Neural cell (in vitro differentiated cells): ENCODE measurements at regions not wholly inside any gene's neighbourhood (a gene's known extent, or its start where the extent isn't known, plus 50 kb on each side); places are given as distances from the start of the nearest gene placed in this dataset.
"Not testable (repeated sequence)": the region's sequence is repeated elsewhere in the genome, so short reads cannot be mapped to it uniquely, and the experiment has no call there.

Experiments used
- H2AFZ ChIP-seq: fragments of 200-600, 300-800 bp; sonication (generic), shearing (Covaris generic); 2 replicates; pipeline ENCODE4 v1.6.0; 2014; ENCODE audit warnings: low read depth, mild to moderate bottlenecking, antibody characterized with exemption, low read length, moderate library complexity
- H3F3A ChIP-seq: fragments of 200-600 bp; shearing (Covaris generic); 2 replicates; pipeline ENCODE4 v1.6.1; 2016; ENCODE audit warnings: mild to moderate bottlenecking, moderate library complexity, mixed read lengths, antibody characterized with exemption, low read length; ENCODE audit not compliant: insufficient read depth, poor library complexity, severe bottlenecking
- H3K27ac ChIP-seq: fragments of 200-600, 300-800 bp; sonication (generic), shearing (Covaris generic); 2 replicates; pipeline ENCODE4 v1.5.1; 2014; ENCODE audit warnings: mild to moderate bottlenecking, low read length, moderate library complexity
- H3K27me3 ChIP-seq: fragments of 300-800, 200-600 bp; sonication (generic), shearing (Covaris generic); 2 replicates; pipeline ENCODE4 v1.6.0; 2014; ENCODE audit warnings: mild to moderate bottlenecking, low read depth, low read length, moderate library complexity; ENCODE audit not compliant: insufficient read depth
- H3K36me3 ChIP-seq: fragments of 300-800, 200-600 bp; sonication (generic), shearing (Covaris generic); 2 replicates; pipeline ENCODE4 v1.5.1; 2014; ENCODE audit warnings: mild to moderate bottlenecking, antibody characterized with exemption, low read length, moderate library complexity; ENCODE audit not compliant: insufficient read depth
- H3K4me2 ChIP-seq: fragments of 300-800, 200-600 bp; sonication (generic), shearing (Covaris generic); 2 replicates; pipeline ENCODE4 v1.6.0; 2014; ENCODE audit warnings: mild to moderate bottlenecking, low read length
- H3K4me3 ChIP-seq: fragments of 300-800, 200-600 bp; sonication (generic), shearing (Covaris generic); 2 replicates; pipeline ENCODE4 v1.5.1; 2014; ENCODE audit warnings: mild to moderate bottlenecking, low read length, moderate library complexity
- H3K79me2 ChIP-seq: fragments of 200-600 bp; shearing (Covaris generic); replicated peaks from 2 replicates; pipeline ENCODE4 v1.6.0; 2014; ENCODE audit warnings: mild to moderate bottlenecking, low read length, moderate library complexity; ENCODE audit not compliant: insufficient read depth
- H3K9ac ChIP-seq: fragments of 300-800, 200-600 bp; sonication (generic), shearing (Covaris generic); 2 replicates; pipeline ENCODE4 v1.6.1; 2016; ENCODE audit warnings: mild to moderate bottlenecking, low read length, mixed read lengths
- H3K9me2 ChIP-seq: fragments of 200-600 bp; shearing (Covaris generic); 2 replicates; pipeline ENCODE4 v1.6.1; 2016; ENCODE audit warnings: mild to moderate bottlenecking, low read length, mixed read lengths; ENCODE audit not compliant: insufficient read depth
- H3K9me3 ChIP-seq: fragments of 200-600, 300-800 bp; sonication (generic), shearing (Covaris generic); 2 replicates; pipeline ENCODE4 v1.6.1; 2016; ENCODE audit warnings: mild to moderate bottlenecking, mixed run types, low read length, moderate library complexity, mixed read lengths
- H4K20me1 ChIP-seq: fragments of 200-600 bp; shearing (Covaris generic); 2 replicates; pipeline ENCODE4 v1.6.1; 2016; ENCODE audit warnings: mild to moderate bottlenecking, mixed run types; ENCODE audit not compliant: insufficient read depth
- CTCF ChIP-seq: fragments of 450-650 bp; IDR thresholded peaks from 2 replicates; pipeline ENCODE4 v1.5.1; 2014; ENCODE audit warnings: antibody characterized with exemption, mild to moderate bottlenecking, moderate library complexity; ENCODE audit not compliant: poor library complexity, severe bottlenecking
- EP300 ChIP-seq: fragments of 450-650 bp; conservative IDR thresholded peaks from 2 replicates; pipeline ENCODE4 v1.6.1; 2014; ENCODE audit warnings: antibody characterized with exemption, mild to moderate bottlenecking, moderate library complexity; ENCODE audit not compliant: poor library complexity, severe bottlenecking
- EZH2 ChIP-seq: fragments of 200-600, 300-800 bp; shearing (Covaris generic), sonication (generic); IDR thresholded peaks from 2 replicates; pipeline ENCODE4 v1.6.1; 2014; ENCODE audit warnings: antibody characterized with exemption, low read length, borderline replicate concordance, mild to moderate bottlenecking; ENCODE audit not compliant: insufficient read depth, poor library complexity, severe bottlenecking
- MXI1 ChIP-seq: fragments of 450-650 bp; conservative IDR thresholded peaks from 2 replicates; pipeline ENCODE4 v1.6.1; 2014; ENCODE audit warnings: antibody characterized with exemption, mild to moderate bottlenecking; ENCODE audit not compliant: poor library complexity, severe bottlenecking
- POLR2AphosphoS5 ChIP-seq: IDR thresholded peaks from 2 replicates; pipeline ENCODE4 v1.6.1; 2012
- RAD21 ChIP-seq: fragments of 450-650 bp; conservative IDR thresholded peaks from 2 replicates; pipeline ENCODE4 v1.6.1; 2014; ENCODE audit warnings: antibody characterized with exemption, mild to moderate bottlenecking, moderate library complexity
- REST ChIP-seq: IDR thresholded peaks from 2 replicates; pipeline ENCODE4 v1.6.1; 2012; ENCODE audit warnings: borderline replicate concordance
- SMC3 ChIP-seq: fragments of 450-650 bp; conservative IDR thresholded peaks from 2 replicates; pipeline ENCODE4 v1.6.1; 2014; ENCODE audit warnings: antibody characterized with exemption, mild to moderate bottlenecking, moderate library complexity; ENCODE audit not compliant: poor library complexity
- TAF1 ChIP-seq: IDR thresholded peaks from 2 replicates; pipeline ENCODE4 v1.6.1; 2012; ENCODE audit warnings: low read depth

- Histone ChIP-seq H4K20me1 (no peaks in the 10 kb centered on the region), H3K36me3 (no peaks in the 10 kb centered on the region), H3K9ac (no peak overlapping the region), H3K9me2 (no peaks in the 10 kb centered on the region), H3K27me3 (no peaks in the 10 kb centered on the region), H3K4me2 (no peak overlapping the region), H3K79me2 (no peaks in the 10 kb centered on the region), H3K27ac (no peak overlapping the region), H3F3A (no peaks in the 10 kb centered on the region), H3K9me3 (no peaks in the 10 kb centered on the region), H2AFZ (no peak overlapping the region), H3K4me3 (no peak overlapping the region)
- TF ChIP-seq EZH2 (no peak), EP300 (no peak), RAD21 (no peak), REST (no peak), MXI1 (no peak), SMC3 (no peak), CTCF (no peak)
Measured at GRCh38 chr9:38328765-38329164, 63.7 kb upstream of the ALDH1B1 start.

- H3K9ac ChIP-seq, result no peak overlapping the region
- no peaks in the 10 kb centered on the region for H3F3A ChIP-seq
- H3K4me3 ChIP-seq, result no peak overlapping the region
- H3K9me2 ChIP-seq, result no peaks in the 10 kb centered on the region
- H3K36me3 ChIP-seq, result no peaks in the 10 kb centered on the region
- no peaks in the 10 kb centered on the region for H4K20me1 ChIP-seq
- no peaks in the 10 kb centered on the region for H3K79me2 ChIP-seq
- H3K4me2 ChIP-seq, result no peak overlapping the region
- no peak overlapping the region for H3K27ac ChIP-seq
- no peaks in the 10 kb centered on the region for H3K9me3 ChIP-seq
- no peaks in the 10 kb centered on the region for H3K27me3 ChIP-seq
- H2AFZ ChIP-seq, result no peak overlapping the region
- TF ChIP-seq MXI1 (no peak), POLR2AphosphoS5 (no peak), SMC3 (no peak), RAD21 (no peak), REST (no peak), TAF1 (no peak), EP300 (no peak), EZH2 (no peak), CTCF (no peak)
Measured at GRCh38 chr9:38326122-38326521, 66.4 kb upstream of the ALDH1B1 start.

GRCh38 chr9:38324213-38324612 lies 68.3 kb upstream of the ALDH1B1 start:
- H3K27ac ChIP-seq, H3K9ac ChIP-seq, H3K79me2 ChIP-seq, H3K4me3 ChIP-seq, H4K20me1 ChIP-seq, H3F3A ChIP-seq, H3K36me3 ChIP-seq, H3K9me2 ChIP-seq, H3K4me2 ChIP-seq, H3K9me3 ChIP-seq, H2AFZ ChIP-seq, H3K27me3 ChIP-seq: not testable (repeated sequence)
